ENCODE measurements at regions not wholly inside any gene's neighbourhood (a gene's known extent, or its start where the extent isn't known, plus 50 kb on each side); places are given as distances from the start of the nearest gene placed in this dataset.

- CTCF ChIA-PET, result no interaction called here
- H3K4me3 Mint-ChIP-seq, result no peak overlapping the region
- H3K36me3 Mint-ChIP-seq, result no peaks in the 10 kb centered on the region
- DNase-seq (ENCODE audit: low spot score) (no peak), ATAC-seq (no peak)
- no peaks in the 10 kb centered on the region for H3K27me3 Mint-ChIP-seq (ENCODE audit: low read depth)
- peaks cover 12% of the 10 kb centered on the region for H3K9me3 Mint-ChIP-seq
- H3K4me1 Mint-ChIP-seq, result peaks cover 41% of the 10 kb centered on the region
- no peak for TF ChIP-seq SP1 (CRISPR knock-in tag; conservative IDR thresholded peaks at IDR 0.05)
- TF ChIP-seq E2F4 (CRISPR knock-in tag; IDR thresholded peaks at IDR 0.05; ENCODE audit: borderline replicate concordance, low read depth), result no peak
- no peak for TF ChIP-seq ZNF281 (CRISPR knock-in tag; IDR thresholded peaks at IDR 0.05)
- no peak for TF ChIP-seq ATF2 (CRISPR knock-in tag; IDR thresholded peaks at IDR 0.05; ENCODE audit: borderline replicate concordance, low read depth)
- TF ChIP-seq RORB (CRISPR knock-in tag; IDR thresholded peaks at IDR 0.05), result no peak
- no peak for TF ChIP-seq PRDM15 (CRISPR knock-in tag; IDR thresholded peaks at IDR 0.05)
- no peak for TF ChIP-seq MXD4 (CRISPR knock-in tag; IDR thresholded peaks at IDR 0.05; ENCODE audit: borderline replicate concordance)
- TF ChIP-seq ZNF219 (CRISPR knock-in tag; IDR thresholded peaks at IDR 0.05; ENCODE audit: borderline replicate concordance), result no peak
- TF ChIP-seq FOXJ3 (CRISPR knock-in tag; IDR thresholded peaks at IDR 0.05; ENCODE audit: borderline replicate concordance), result no peak
- TF ChIP-seq ZNF423 (CRISPR knock-in tag; IDR thresholded peaks at IDR 0.05), result no peak
- TF ChIP-seq NFATC4 (CRISPR knock-in tag; IDR thresholded peaks at IDR 0.05), result no peak
- TF ChIP-seq SOX15 (CRISPR knock-in tag; IDR thresholded peaks at IDR 0.05), result no peak
- TF ChIP-seq ATF6 (CRISPR knock-in tag; IDR thresholded peaks at IDR 0.05), result no peak
- no peak for TF ChIP-seq ZNF263 (CRISPR knock-in tag; IDR thresholded peaks at IDR 0.05; ENCODE audit: low read depth)
- TF ChIP-seq ZNF317 (CRISPR knock-in tag; IDR thresholded peaks at IDR 0.05; ENCODE audit: borderline replicate concordance, low read depth), result no peak
- no peak for TF ChIP-seq GABPB1 (CRISPR knock-in tag; IDR thresholded peaks at IDR 0.05)
- no peak for TF ChIP-seq KAT7 (CRISPR knock-in tag; IDR thresholded peaks at IDR 0.05; ENCODE audit: borderline replicate concordance)
- TF ChIP-seq ELF4 (CRISPR knock-in tag; IDR thresholded peaks at IDR 0.05; ENCODE audit: low read depth), result no peak
- no peak for TF ChIP-seq IRF1 (CRISPR knock-in tag; IDR thresholded peaks at IDR 0.05)
- POLR2A ChIA-PET, result no interaction called here
- no peak overlapping the region for H3K27ac Mint-ChIP-seq
Measured at GRCh38 chr11:91805293-91805692, 419.3 kb upstream of the FAT3 start.
